Keratinocyte (primary cell): ENCODE measurements at regions not wholly inside any gene's neighbourhood (a gene's known extent, or its start where the extent isn't known, plus 50 kb on each side); places are given as distances from the start of the nearest gene placed in this dataset.

Experiments
- DNase-seq: peaks from one replicate; pipeline ENCODE4 v3.0.0-alpha.2; 2011; ENCODE audit warnings: low read depth, missing footprints, low spot score
- FAIRE-seq: peaks from 2 replicates; lab custom pipeline; 2011; peaks lifted over from hg19 to GRCh38; lab: Jason Lieb, UNC
- H2AFZ ChIP-seq: 2 replicates; pipeline ENCODE4 v1.6.0; 2012; ENCODE audit warnings: low read length, control low read depth, inconsistent platforms; ENCODE audit not compliant: control insufficient read depth
- H3K27ac ChIP-seq: 2 replicates; pipeline ENCODE4 v1.5.1; 2011; ENCODE audit warnings: low read length; ENCODE audit not compliant: control insufficient read depth, insufficient read depth
- H3K27me3 ChIP-seq: 3 replicates; pipeline ENCODE4 v1.6.0; 2011; ENCODE audit warnings: low read length; ENCODE audit not compliant: control insufficient read depth, insufficient read depth; ENCODE audit errors: extremely low read depth
- H3K36me3 ChIP-seq, 2 experiments: 2 replicates in 1 of 2; 3 replicates in 1 of 2; pipeline ENCODE4 v1.5.1; 2011; ENCODE audit warnings: low read length in 2 of 2, mild to moderate bottlenecking in 1 of 2; ENCODE audit not compliant: control insufficient read depth in 2 of 2, insufficient read depth in 2 of 2; ENCODE audit errors: extremely low read depth in 1 of 2
- H3K4me1 ChIP-seq: 3 replicates; pipeline ENCODE4 v1.5.1; 2011; ENCODE audit warnings: low read length; ENCODE audit not compliant: control insufficient read depth, insufficient read depth; ENCODE audit errors: extremely low read depth
- H3K4me2 ChIP-seq: 3 replicates; pipeline ENCODE4 v1.6.0; 2011; ENCODE audit warnings: low read depth, low read length; ENCODE audit not compliant: control insufficient read depth, insufficient read depth; ENCODE audit errors: extremely low read depth
- H3K4me3 ChIP-seq, 3 experiments: fragments of 200-600 bp in 1 of 3; sonication (generic) in 1 of 3; 2 replicates in 2 of 3; 3 replicates in 1 of 3; pipeline ENCODE4 v1.5.1; 2011 to 2016; ENCODE audit warnings: low read length in 3 of 3, mild to moderate bottlenecking in 3 of 3, control low read depth in 2 of 3, inconsistent platforms in 1 of 3, low read depth in 1 of 3, mixed read lengths in 1 of 3, mixed run types in 1 of 3, moderate library complexity in 1 of 3; ENCODE audit not compliant: control insufficient read depth in 2 of 3, insufficient read depth in 2 of 3; ENCODE audit errors: extremely low read depth in 1 of 3
- H3K79me2 ChIP-seq: 2 replicates; pipeline ENCODE4 v1.6.0; 2012; ENCODE audit warnings: low read length; ENCODE audit not compliant: control insufficient read depth, insufficient read depth
- H3K9ac ChIP-seq: 3 replicates; pipeline ENCODE4 v1.6.0; 2011; ENCODE audit warnings: low read length; ENCODE audit not compliant: control insufficient read depth, insufficient read depth; ENCODE audit errors: extremely low read depth
- H3K9me1 ChIP-seq: 3 replicates; pipeline ENCODE4 v1.6.0; 2011; ENCODE audit warnings: low read length; ENCODE audit not compliant: control insufficient read depth, insufficient read depth; ENCODE audit errors: extremely low read depth
- H3K9me3 ChIP-seq: 2 replicates; pipeline ENCODE4 v1.5.1; 2012; ENCODE audit warnings: low read depth, low read length; ENCODE audit not compliant: control insufficient read depth
- H4K20me1 ChIP-seq: 3 replicates; pipeline ENCODE4 v1.6.0; 2011; ENCODE audit warnings: low read length; ENCODE audit not compliant: control insufficient read depth, insufficient read depth; ENCODE audit errors: extremely low read depth
- EZH2 ChIP-seq: IDR thresholded peaks from one replicate; pipeline ENCODE4 v1.6.1; 2012; ENCODE audit warnings: inconsistent platforms, mild to moderate bottlenecking, low read length, moderate library complexity
- dilution Hi-C: fragments of 300-500 bp; cut with MboI; formaldehyde crosslinking; loops from one replicate; pipeline ENCODE4 v1.7.0; 2020; ENCODE audit warnings: low sequenced_read_pairs; ENCODE audit not compliant: extremely low pct_ligation_motif_present
- TF ChIP-seq, protein P1 (sequence below), 3 experiments: IDR thresholded peaks in 1 of 3; conservative IDR thresholded peaks in 1 of 3; optimal IDR thresholded peaks in 1 of 3; 2 replicates in 2 of 3; 3 replicates in 1 of 3; pipeline versions ENCODE3 to v1.5.1; 2011; ENCODE audit warnings: low read length in 3 of 3, mild to moderate bottlenecking in 3 of 3, moderate library complexity in 2 of 3, control low read depth in 1 of 3, inconsistent platforms in 1 of 3; ENCODE audit not compliant: insufficient read depth in 2 of 3; ENCODE audit errors: extremely low read depth in 1 of 3

DNA sequence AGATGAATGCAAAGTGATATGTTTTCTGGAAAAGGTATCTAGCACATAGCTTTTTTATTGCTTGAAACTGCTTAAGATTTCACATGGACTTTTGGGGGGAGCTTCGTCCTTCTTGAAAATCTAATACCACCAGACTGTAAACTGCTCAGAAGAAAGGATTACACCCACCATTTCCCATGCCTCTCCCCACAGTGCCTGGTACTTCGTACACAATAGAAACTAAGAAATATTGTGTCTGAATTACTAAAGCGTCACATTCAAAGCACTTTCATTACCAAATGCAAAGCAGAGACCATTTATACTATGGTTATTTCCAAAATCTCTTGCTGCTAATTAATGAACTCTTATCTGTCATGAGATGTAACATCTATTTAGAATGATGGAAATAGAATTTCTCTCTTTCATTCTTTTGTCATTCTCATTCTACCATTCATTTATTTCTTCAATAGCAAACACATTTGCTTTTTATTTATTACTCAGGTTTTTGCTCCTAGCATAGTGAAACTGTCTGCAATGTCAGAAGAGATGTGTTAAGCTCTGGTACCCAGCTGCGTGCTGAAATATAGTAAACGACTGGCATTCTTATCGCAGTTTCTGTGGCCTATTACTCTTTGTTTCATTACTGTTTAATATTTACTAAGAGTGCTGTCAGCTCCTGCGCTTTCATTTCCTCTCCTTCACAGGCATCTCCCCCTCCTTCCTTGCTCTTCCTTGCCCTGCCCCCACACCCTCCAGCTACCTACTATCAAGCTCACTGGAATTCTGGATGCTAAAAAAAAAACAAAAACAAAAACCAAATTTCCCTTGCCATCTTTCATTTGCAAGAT is 51.4 kb upstream of the RAPGEF2 start:
- Histone ChIP-seq H3K9me3 (no peaks in the 10 kb centered on the region), H3K4me2 (no peak overlapping the region), H3K4me3 (no peak overlapping the region), H3K4me1 (peaks cover 7% of the 10 kb centered on the region), H2AFZ (no peak overlapping the region), H3K27ac (no peak overlapping the region), H3K79me2 (no peaks in the 10 kb centered on the region), H3K9me1 (no peaks in the 10 kb centered on the region), H3K9ac (no peak overlapping the region), H3K36me3 (no peaks in the 10 kb centered on the region), H4K20me1 (no peaks in the 10 kb centered on the region), H3K27me3 (peaks cover 3% of the 10 kb centered on the region)
- TF ChIP-seq, protein P1, sequence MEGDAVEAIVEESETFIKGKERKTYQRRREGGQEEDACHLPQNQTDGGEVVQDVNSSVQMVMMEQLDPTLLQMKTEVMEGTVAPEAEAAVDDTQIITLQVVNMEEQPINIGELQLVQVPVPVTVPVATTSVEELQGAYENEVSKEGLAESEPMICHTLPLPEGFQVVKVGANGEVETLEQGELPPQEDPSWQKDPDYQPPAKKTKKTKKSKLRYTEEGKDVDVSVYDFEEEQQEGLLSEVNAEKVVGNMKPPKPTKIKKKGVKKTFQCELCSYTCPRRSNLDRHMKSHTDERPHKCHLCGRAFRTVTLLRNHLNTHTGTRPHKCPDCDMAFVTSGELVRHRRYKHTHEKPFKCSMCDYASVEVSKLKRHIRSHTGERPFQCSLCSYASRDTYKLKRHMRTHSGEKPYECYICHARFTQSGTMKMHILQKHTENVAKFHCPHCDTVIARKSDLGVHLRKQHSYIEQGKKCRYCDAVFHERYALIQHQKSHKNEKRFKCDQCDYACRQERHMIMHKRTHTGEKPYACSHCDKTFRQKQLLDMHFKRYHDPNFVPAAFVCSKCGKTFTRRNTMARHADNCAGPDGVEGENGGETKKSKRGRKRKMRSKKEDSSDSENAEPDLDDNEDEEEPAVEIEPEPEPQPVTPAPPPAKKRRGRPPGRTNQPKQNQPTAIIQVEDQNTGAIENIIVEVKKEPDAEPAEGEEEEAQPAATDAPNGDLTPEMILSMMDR (optimal IDR thresholded peaks at IDR 0.05 in 1 of 3, IDR thresholded peaks at IDR 0.05 in 1 of 3, conservative IDR thresholded peaks at IDR 0.05 in 1 of 3; ENCODE audit: extremely low read depth in 1 of 3, insufficient read depth in 2 of 3, low read length in 3 of 3): no peak
- TF ChIP-seq EZH2: no peak
- dilution Hi-C loops: no loop called here
- FAIRE-seq (no peak), DNase-seq (no peak)

DNA sequence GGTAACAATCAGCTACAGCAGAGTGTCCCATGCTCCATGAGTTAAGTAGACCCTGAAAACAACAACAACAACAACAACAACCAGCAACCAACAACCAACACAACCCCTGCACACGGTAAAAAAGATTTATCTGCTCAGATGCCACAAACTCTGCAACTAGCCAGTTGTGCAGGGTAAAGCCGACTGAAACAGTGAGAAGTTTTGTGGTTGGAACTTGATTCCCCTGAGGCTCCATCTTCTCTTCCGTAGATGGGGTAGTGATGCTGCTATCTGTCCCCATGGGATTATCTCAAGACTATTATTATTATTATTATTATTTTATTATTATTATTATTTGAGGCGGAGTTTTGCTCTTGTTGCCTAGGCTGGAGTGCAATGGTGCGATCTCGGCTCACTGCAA is 50.6 kb upstream of the RAPGEF2 start:
- Histone ChIP-seq H3K4me3 (no peak overlapping the region), H3K36me3 (no peaks in the 10 kb centered on the region), H4K20me1 (no peaks in the 10 kb centered on the region), H3K9ac (no peak overlapping the region), H3K4me1 (peaks cover 7% of the 10 kb centered on the region), H3K27ac (no peak overlapping the region), H2AFZ (no peak overlapping the region), H3K27me3 (peaks cover 3% of the 10 kb centered on the region), H3K9me1 (no peaks in the 10 kb centered on the region), H3K4me2 (no peak overlapping the region), H3K79me2 (no peaks in the 10 kb centered on the region), H3K9me3 (no peaks in the 10 kb centered on the region)
- no peak for TF ChIP-seq EZH2
- TF ChIP-seq, protein P1 (optimal IDR thresholded peaks at IDR 0.05 in 1 of 3, IDR thresholded peaks at IDR 0.05 in 1 of 3, conservative IDR thresholded peaks at IDR 0.05 in 1 of 3; ENCODE audit: extremely low read depth in 1 of 3, insufficient read depth in 2 of 3, low read length in 3 of 3): no peak
- DNase-seq (no peak), FAIRE-seq (no peak)
- dilution Hi-C loops: no loop called here
